ENCODE measurements at regions not wholly inside any gene's neighbourhood (a gene's known extent, or its start where the extent isn't known, plus 50 kb on each side); places are given as distances from the start of the nearest gene placed in this dataset.
"Not testable (repeated sequence)": the region's sequence is repeated elsewhere in the genome, so short reads cannot be mapped to it uniquely, and the experiment has no call there.

DNA sequence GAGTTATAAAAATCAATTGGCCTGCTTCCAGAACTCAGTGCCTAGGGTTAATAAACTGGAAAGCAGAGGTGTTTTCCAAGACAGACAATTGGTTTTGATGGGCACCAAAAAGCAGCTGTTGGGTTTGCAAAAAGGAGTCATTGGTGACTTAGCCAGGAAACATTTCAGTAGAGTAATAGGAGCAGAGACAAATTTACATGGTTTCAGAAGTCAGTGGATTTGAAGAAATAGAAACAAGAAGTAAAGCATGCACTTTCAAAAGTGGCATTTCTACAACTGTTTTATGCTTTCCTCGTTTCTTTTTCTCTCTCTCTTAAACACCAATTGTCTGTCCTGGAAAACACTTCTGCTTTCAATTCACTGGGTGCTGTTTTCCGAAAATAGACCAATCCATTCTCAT, 87.8 kb downstream of the GLUL start:
- no peak for DNase-seq (ENCODE audit: low read depth)
- no peak overlapping the region for H3K4me3 ChIP-seq (ENCODE audit: control insufficient read depth, low read depth, low read length)
- TF ChIP-seq, protein P1, sequence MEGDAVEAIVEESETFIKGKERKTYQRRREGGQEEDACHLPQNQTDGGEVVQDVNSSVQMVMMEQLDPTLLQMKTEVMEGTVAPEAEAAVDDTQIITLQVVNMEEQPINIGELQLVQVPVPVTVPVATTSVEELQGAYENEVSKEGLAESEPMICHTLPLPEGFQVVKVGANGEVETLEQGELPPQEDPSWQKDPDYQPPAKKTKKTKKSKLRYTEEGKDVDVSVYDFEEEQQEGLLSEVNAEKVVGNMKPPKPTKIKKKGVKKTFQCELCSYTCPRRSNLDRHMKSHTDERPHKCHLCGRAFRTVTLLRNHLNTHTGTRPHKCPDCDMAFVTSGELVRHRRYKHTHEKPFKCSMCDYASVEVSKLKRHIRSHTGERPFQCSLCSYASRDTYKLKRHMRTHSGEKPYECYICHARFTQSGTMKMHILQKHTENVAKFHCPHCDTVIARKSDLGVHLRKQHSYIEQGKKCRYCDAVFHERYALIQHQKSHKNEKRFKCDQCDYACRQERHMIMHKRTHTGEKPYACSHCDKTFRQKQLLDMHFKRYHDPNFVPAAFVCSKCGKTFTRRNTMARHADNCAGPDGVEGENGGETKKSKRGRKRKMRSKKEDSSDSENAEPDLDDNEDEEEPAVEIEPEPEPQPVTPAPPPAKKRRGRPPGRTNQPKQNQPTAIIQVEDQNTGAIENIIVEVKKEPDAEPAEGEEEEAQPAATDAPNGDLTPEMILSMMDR (IDR thresholded peaks at IDR 0.05; ENCODE audit: control insufficient read depth, insufficient read depth, low read depth, low read length, missing control alignments): no peak

DNA sequence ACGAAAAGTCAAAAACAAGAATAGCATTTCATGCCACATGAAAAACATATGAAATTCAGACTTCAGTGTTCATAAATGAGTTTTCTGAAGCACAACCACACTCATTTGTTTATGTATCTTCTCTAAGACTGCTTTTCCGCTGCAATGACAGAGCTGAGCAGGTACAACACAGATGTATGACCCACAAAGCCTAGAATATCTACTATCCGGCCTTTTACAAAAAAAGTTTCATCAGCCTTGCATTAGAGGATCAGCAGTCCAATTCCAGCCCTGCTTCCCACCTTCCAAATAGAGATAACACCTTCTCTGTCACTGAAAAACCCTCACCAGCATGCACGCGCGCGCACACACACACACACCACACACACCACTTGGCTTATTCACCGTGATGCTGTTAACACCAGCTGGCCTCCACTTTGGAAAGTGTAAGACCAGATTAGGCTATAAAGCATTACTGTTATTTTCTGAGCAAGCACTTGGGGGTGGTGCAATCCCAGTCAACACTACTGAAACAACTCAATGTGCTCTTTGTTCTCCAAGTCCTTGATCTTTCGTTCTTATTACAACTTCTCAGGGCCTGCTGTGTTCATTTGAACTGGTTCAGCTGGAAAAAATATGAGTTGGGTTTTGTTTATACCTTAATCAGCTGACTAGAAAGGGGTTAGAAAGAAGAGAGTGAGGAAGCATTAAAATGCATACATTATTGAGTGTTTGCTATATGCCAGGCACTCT, 90.0 kb downstream of the GLUL start:
- TF ChIP-seq, protein P1 (IDR thresholded peaks at IDR 0.05; ENCODE audit: control insufficient read depth, insufficient read depth, low read depth, low read length, missing control alignments): peak; percentile 7
- peak; percentile 31 for DNase-seq (ENCODE audit: low read depth)
- no peak overlapping the region for H3K4me3 ChIP-seq (ENCODE audit: control insufficient read depth, low read depth, low read length)

DNA sequence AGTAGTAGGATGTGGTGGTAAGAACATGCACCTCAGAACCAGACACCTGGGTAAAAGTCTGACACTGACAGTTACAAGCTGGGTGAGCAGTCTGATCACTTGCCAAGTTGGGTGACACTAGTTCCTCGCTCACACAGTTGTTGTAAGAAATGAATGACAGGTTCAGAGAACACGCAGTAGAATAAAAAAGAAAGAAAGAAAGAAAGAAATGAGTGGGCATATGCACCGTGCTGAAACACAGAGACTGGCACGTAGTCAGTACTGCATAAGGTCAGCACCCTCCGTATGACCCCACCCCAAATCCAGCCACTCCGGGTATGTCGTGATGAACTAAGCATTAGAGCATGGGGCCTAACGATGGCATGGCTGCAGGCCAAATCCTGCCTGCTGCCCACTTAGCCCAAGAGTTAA, 90.6 kb downstream of the GLUL start:
- no peak overlapping the region for H3K4me3 ChIP-seq (ENCODE audit: control insufficient read depth, low read depth, low read length)
- TF ChIP-seq, protein P1 (IDR thresholded peaks at IDR 0.05; ENCODE audit: control insufficient read depth, insufficient read depth, low read depth, low read length, missing control alignments): no peak
- no peak for DNase-seq (ENCODE audit: low read depth)

DNA sequence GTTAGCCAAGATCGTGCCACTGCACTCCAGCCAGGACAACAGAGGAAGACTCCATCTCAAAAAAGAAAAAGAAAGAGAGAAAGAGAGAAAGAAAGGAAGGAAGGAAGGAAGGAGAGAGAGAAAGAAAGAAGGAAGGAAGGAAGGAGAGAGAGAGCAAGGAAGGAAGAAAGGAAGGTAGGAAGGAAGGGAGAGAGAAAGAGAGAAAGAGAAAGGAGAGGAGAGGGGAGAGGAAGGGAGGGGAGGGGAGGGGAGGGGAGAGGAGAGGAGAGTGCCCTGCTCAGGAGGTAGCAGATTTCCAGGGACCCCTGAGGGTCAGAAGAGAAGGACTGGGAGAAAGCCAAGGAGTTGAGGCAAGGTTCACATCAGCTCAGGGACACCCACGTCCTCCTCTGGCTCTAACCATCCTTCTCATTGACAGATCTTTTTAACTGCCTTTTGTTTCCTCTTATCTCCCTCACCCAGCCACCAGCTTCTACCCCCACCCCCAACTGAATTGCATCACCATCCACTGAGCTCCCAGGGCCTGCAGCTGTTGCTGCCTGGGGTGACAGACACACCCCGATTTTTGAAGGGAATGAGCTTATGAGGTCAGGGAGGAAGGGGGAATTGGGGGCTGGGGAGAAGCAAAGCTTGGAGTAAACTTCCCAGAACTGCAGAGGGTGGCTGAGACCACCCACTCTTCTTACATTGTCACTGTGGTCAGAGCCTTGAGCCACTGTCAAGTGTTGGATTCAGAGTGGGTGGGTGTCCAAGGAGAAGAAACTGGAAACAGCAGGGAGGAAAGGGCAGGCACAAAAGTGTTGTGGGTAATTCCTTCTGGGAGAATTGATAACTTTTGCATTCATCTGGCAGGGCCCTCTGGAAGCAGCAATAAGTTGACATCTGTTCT, 91.6 kb downstream of the GLUL start:
- TF ChIP-seq, protein P1 (IDR thresholded peaks at IDR 0.05; ENCODE audit: control insufficient read depth, insufficient read depth, low read depth, low read length, missing control alignments): no peak
- DNase-seq (ENCODE audit: low read depth): peak; percentile 7
- no peak overlapping the region for H3K4me3 ChIP-seq (ENCODE audit: control insufficient read depth, low read depth, low read length)

DNA sequence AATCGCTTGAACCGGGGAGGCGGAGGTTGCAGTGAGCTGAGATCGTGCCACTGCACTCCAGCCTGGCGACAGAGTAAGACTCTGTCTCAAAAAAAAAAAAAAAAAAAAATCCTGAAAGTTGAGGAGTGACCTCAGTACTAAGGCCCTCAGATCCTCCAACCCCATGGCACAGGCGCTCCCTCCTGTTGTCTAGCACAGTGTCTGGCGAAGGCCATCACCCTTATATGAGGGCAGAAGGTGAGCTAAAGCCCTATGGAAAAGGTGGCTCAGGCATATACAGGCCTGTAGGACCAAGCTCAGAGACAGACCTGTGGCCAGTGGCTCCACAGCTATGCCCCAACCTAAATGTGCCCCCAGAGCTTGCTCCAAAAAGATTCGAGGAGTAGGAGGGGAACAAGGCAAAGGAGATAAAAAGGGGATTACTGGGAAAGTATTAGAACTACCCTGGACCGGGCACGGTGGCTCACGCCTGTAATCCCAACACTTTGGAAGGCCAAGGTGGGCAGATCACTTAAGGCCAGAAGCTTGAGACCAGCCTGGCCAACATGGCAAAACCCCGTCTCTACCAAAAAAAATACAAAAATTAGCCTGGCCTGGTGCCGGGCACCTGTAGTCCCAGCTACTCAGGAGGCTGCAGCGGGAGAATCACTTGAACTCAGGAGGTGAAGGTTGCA, 92.4 kb downstream of the GLUL start:
- not testable (repeated sequence) for H3K4me3 ChIP-seq (ENCODE audit: control insufficient read depth, low read depth, low read length); DNase-seq (ENCODE audit: low read depth)

DNA sequence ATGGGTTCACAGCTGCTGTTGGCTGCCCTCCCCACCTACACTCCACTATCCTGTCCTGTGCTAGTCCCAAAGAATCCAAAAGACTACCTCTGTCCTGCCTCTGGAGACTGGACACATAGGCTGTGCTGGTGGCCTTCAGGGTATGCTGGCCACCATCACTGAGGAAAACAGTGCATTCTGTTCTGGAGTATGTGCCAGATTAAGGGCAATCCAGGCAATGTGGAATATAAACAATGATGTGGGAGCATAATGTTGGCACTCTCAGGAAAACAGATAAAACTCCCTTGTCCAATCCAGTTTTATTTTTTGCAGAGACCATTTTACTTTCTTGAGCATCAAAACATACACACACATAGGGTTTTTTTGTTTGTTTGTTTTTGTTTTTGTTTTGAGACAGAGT, 94.3 kb downstream of the GLUL start:
- no peak overlapping the region for H3K4me3 ChIP-seq (ENCODE audit: control insufficient read depth, low read depth, low read length)
- TF ChIP-seq, protein P1 (IDR thresholded peaks at IDR 0.05; ENCODE audit: control insufficient read depth, insufficient read depth, low read depth, low read length, missing control alignments): no peak
- no peak for DNase-seq (ENCODE audit: low read depth)
